H1 (cell line): ENCODE measurements at regions not wholly inside any gene's neighbourhood (a gene's known extent, or its start where the extent isn't known, plus 50 kb on each side); places are given as distances from the start of the nearest gene placed in this dataset.

Experiments
- SUZ12 ChIP-seq: fragments of 200-600 bp; sonication (generic); IDR thresholded peaks from 2 replicates; pipeline ENCODE4 v1.6.1; 2012; ENCODE audit warnings: mild to moderate bottlenecking, inconsistent platforms, low read length, moderate library complexity, mixed read lengths

DNA sequence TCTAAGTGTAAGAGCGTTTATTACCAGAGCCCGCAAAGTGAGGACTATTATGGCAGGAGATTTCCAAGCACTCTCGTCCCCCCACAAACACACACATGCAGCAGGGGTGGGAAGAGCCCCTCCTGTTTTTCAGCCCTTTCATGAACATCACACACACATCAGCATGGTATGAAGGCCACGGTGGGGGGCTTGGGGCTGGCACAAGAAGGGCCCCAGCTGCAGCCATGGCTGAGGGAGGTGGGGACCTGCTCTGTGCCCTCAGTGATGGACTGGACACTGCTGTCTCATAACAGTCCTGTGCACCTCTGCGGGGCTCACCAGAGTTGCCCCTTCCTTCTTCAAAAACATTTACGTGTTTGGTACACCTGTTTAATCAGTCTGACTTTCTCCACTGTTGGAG lies 650.7 kb downstream of the BRD1 start (continued):
- TF ChIP-seq SUZ12, result no peak
